ENCODE measurements at regions not wholly inside any gene's neighbourhood (a gene's known extent, or its start where the extent isn't known, plus 50 kb on each side); places are given as distances from the start of the nearest gene placed in this dataset.

GRCh38 chr16:51085271-51085670 lies 65.8 kb downstream of the SALL1 start:
- H3K27me3 ChIP-seq, result no peaks in the 10 kb centered on the region
- no peaks in the 10 kb centered on the region for H3K36me3 ChIP-seq
- no peak overlapping the region for H3K4me3 ChIP-seq
- 79 to 80% methylated on average over 4 of the region's 4 CpGs for WGBS, 2 donors (ENCODE audit: low coverage in 1 of 2)
- in situ Hi-C loops (cut with MboI; ENCODE audit: low pct_ligation_motif_present in 1 of 4, low pct_unique_long_range_greater_than_20kb in 1 of 4, low sequenced_read_pairs in 3 of 4) (no loop called here), intact Hi-C loops (cut with DNase I; ENCODE audit: low total_unique reads) (no loop called here)
- TF ChIP-seq EP300 (IDR thresholded peaks at IDR 0.05; ENCODE audit: low read depth) (no peak), POLR2AphosphoS5 (IDR thresholded peaks at IDR 0.05) (no peak), POLR2A (IDR thresholded peaks at IDR 0.05) (no peak), CTCF (IDR thresholded peaks at IDR 0.05) (no peak)
- no peaks in the 10 kb centered on the region for H3K4me1 ChIP-seq
- H3K9me3 ChIP-seq, result no peaks in the 10 kb centered on the region
- no peak overlapping the region for H3K27ac ChIP-seq
- DNase-seq, result no peak

DNA sequence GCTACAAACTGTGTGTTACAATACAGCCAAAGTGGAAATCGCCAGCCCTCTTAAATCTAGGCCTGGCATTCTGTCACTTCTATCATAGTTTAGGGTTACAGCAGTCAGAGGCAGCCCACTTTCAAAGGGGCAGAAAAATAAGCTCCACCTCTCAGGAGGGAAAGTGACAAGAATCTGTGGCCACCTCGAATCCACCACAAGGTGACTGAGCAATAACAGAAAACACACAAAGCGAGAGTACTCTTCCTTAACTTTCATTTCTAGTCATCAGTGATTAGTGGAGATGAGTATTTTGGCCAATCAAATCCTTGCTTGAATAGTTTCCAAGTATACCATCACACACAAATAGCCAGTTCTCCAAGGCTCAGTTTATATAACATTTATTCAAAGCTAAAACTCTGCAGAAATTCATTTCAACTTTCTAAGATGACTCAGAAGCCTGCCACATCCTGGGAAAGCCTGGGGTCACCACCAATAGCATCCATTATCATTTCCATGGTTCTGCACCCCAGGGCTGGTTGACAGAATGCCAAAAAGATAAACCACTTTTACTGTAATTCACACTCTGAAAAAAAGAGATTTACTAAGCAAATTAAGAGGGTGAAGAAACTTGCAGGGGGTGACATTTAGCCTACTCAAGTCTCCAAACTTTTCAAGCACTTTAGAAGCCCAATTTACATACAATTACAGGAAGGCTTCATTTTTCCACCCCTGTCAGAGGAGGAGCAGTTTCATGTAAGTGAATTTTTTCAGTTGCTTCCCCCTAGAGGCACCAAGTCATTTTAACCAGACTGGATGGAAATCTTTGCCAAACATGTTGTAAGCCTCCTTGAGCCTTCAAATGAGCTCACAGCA lies 66.8 kb downstream of the SALL1 start:
- no peak overlapping the region for H3K27ac ChIP-seq
- no peak for DNase-seq
- no peak overlapping the region for H3K4me3 ChIP-seq
- TF ChIP-seq CTCF (IDR thresholded peaks at IDR 0.05) (no peak), EP300 (IDR thresholded peaks at IDR 0.05; ENCODE audit: low read depth) (no peak), POLR2AphosphoS5 (IDR thresholded peaks at IDR 0.05) (no peak), POLR2A (IDR thresholded peaks at IDR 0.05) (no peak)
- intact Hi-C loops (cut with DNase I; ENCODE audit: low total_unique reads) (no loop called here), in situ Hi-C loops (cut with MboI; ENCODE audit: low pct_ligation_motif_present in 1 of 4, low pct_unique_long_range_greater_than_20kb in 1 of 4, low sequenced_read_pairs in 3 of 4) (no loop called here)
- 45 to 92% methylated on average over 2 to 3 of the region's 3 CpGs for WGBS, 2 donors (ENCODE audit: low coverage in 1 of 2)
- H3K27me3 ChIP-seq, result no peaks in the 10 kb centered on the region
- no peaks in the 10 kb centered on the region for H3K4me1 ChIP-seq
- H3K9me3 ChIP-seq, result no peaks in the 10 kb centered on the region
- H3K36me3 ChIP-seq, result no peaks in the 10 kb centered on the region

GRCh38 chr16:51072591-51072990 lies 78.5 kb downstream of the SALL1 start:
- H3K27me3 ChIP-seq, result no peaks in the 10 kb centered on the region
- TF ChIP-seq EP300 (IDR thresholded peaks at IDR 0.05; ENCODE audit: low read depth) (no peak), POLR2AphosphoS5 (IDR thresholded peaks at IDR 0.05) (no peak), CTCF (IDR thresholded peaks at IDR 0.05) (no peak), POLR2A (IDR thresholded peaks at IDR 0.05) (no peak)
- in situ Hi-C loops (cut with MboI; ENCODE audit: low pct_ligation_motif_present in 1 of 4, low pct_unique_long_range_greater_than_20kb in 1 of 4, low sequenced_read_pairs in 3 of 4), result no loop called here
- DNase-seq, result no peak
- intact Hi-C loops (cut with DNase I; ENCODE audit: low total_unique reads), result no loop called here
- no peak overlapping the region for H3K27ac ChIP-seq
- H3K36me3 ChIP-seq, result no peaks in the 10 kb centered on the region
- H3K4me1 ChIP-seq, result no peaks in the 10 kb centered on the region
- 57 to 64% methylated on average over 4 of the region's 4 CpGs for WGBS, 2 donors (ENCODE audit: low coverage in 1 of 2)
- H3K9me3 ChIP-seq, result no peaks in the 10 kb centered on the region
- no peak overlapping the region for H3K4me3 ChIP-seq

DNA sequence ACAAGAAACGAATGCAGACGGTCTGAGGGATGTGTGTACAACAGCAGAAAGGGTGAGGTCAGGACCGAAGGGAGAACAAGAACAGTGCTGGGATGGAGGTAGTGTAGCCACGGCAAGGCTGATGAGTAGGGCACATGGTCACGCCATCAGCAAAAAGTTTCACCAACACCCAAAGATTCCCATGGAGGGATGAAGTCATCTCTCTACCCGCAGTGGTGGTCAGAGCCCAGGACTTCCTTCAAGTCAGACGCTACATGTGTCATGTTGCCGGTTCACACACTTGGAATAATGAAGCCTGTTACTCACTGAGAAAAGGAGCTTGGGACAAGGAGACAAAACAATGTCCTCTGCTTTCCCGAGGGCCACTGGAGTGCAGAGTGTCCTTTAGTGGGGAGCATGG lies 79.7 kb downstream of the SALL1 start:
- intact Hi-C loops (cut with DNase I; ENCODE audit: low total_unique reads) (no loop called here), in situ Hi-C loops (cut with MboI; ENCODE audit: low pct_ligation_motif_present in 1 of 4, low pct_unique_long_range_greater_than_20kb in 1 of 4, low sequenced_read_pairs in 3 of 4) (no loop called here)
- TF ChIP-seq EP300 (IDR thresholded peaks at IDR 0.05; ENCODE audit: low read depth), result no peak
- TF ChIP-seq POLR2AphosphoS5 (IDR thresholded peaks at IDR 0.05), result no peak
- no peak for TF ChIP-seq CTCF (IDR thresholded peaks at IDR 0.05)
- no peak for TF ChIP-seq POLR2A (IDR thresholded peaks at IDR 0.05)
- Histone ChIP-seq H3K27ac (no peak overlapping the region), H3K27me3 (no peaks in the 10 kb centered on the region), H3K4me3 (no peak overlapping the region), H3K4me1 (no peaks in the 10 kb centered on the region), H3K36me3 (no peaks in the 10 kb centered on the region), H3K9me3 (no peaks in the 10 kb centered on the region)
- 84% methylated on average over 9 of the region's 9 CpGs for WGBS, 2 donors (ENCODE audit: low coverage in 1 of 2)
- no peak for DNase-seq
